HepG2 (cell line): ENCODE measurements at regions not wholly inside any gene's neighbourhood (a gene's known extent, or its start where the extent isn't known, plus 50 kb on each side); places are given as distances from the start of the nearest gene placed in this dataset.

ENCODE experiments used
- NBN ChIP-seq: fragments of 450-650 bp; conservative IDR thresholded peaks from 2 replicates; pipeline ENCODE4 v1.6.1; 2017
- PCBP2 ChIP-seq: fragments of 200-400 bp; formaldehyde crosslinking; optimal IDR thresholded peaks from 2 replicates; pipeline ENCODE3; 2018; ENCODE audit warnings: low read length, low read depth; ENCODE audit not compliant: poor library complexity, severe bottlenecking
- TAF15 ChIP-seq: fragments of 200-400 bp; formaldehyde crosslinking; IDR thresholded peaks from one replicate; pipeline ENCODE4 v1.6.1; 2018; ENCODE audit warnings: mild to moderate bottlenecking, low read depth, low read length; ENCODE audit not compliant: poor library complexity, severe bottlenecking
- ZNF776 ChIP-seq: sonication (generic); formaldehyde crosslinking; IDR thresholded peaks from 2 replicates; pipeline ENCODE4 v1.4.0; 2020; ENCODE audit warnings: mild to moderate bottlenecking, missing genetic modification reagents
- TF ChIP-seq, protein P1 (sequence below), 2 experiments: sonication (generic) in 1 of 2; formaldehyde crosslinking in 1 of 2; IDR thresholded peaks; 2 replicates each; pipeline versions ENCODE4 v1.4.0 to v1.6.1; 2018 to 2020; ENCODE audit warnings: missing genetic modification reagents in 2 of 2, borderline replicate concordance in 1 of 2, low read depth in 1 of 2, mild to moderate bottlenecking in 1 of 2, missing biosample characterization in 1 of 2
- TF ChIP-seq, protein P2 (sequence below): sonication (generic); formaldehyde crosslinking; IDR thresholded peaks from 2 replicates; pipeline ENCODE4 v1.5.0; 2020; ENCODE audit warnings: mild to moderate bottlenecking, missing genetic modification reagents, moderate library complexity
- TF ChIP-seq, protein P3 (sequence below), 2 experiments: IDR thresholded peaks; 2 replicates each; pipeline ENCODE4 v1.6.1; 2011 to 2012; ENCODE audit warnings: low read length in 2 of 2, borderline replicate concordance in 1 of 2, low read depth in 1 of 2, mild to moderate bottlenecking in 1 of 2, moderate library complexity in 1 of 2

DNA sequence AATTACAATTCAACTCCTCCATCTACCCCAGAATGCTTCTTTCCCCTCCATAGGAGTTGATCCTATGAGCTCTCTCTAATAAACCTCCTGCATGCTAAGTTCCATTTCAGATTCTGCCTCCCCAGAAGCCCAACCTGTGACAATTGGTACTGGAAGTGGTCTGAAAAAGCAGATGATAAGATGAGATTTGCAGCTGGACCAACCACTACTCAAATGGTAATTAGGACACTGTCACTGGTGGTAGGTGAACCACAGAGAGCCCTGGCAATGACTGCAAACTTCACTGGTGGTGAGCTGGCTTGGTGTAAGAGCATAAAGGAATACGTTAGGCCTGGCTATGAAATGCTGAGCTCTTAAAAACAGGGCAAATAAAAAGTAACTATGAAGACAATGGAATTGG is 112.6 kb downstream of the ESM1 start:
- TF ChIP-seq, protein P1, sequence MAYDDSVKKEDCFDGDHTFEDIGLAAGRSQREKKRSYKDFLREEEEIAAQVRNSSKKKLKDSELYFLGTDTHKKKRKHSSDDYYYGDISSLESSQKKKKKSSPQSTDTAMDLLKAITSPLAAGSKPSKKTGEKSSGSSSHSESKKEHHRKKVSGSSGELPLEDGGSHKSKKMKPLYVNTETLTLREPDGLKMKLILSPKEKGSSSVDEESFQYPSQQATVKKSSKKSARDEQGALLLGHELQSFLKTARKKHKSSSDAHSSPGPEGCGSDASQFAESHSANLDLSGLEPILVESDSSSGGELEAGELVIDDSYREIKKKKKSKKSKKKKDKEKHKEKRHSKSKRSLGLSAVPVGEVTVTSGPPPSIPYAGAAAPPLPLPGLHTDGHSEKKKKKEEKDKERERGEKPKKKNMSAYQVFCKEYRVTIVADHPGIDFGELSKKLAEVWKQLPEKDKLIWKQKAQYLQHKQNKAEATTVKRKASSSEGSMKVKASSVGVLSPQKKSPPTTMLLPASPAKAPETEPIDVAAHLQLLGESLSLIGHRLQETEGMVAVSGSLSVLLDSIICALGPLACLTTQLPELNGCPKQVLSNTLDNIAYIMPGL (CRISPR knock-in tag; IDR thresholded peaks at IDR 0.05; ENCODE audit: borderline replicate concordance in 1 of 2, low read depth in 1 of 2), result no peak
- TF ChIP-seq, protein P2, sequence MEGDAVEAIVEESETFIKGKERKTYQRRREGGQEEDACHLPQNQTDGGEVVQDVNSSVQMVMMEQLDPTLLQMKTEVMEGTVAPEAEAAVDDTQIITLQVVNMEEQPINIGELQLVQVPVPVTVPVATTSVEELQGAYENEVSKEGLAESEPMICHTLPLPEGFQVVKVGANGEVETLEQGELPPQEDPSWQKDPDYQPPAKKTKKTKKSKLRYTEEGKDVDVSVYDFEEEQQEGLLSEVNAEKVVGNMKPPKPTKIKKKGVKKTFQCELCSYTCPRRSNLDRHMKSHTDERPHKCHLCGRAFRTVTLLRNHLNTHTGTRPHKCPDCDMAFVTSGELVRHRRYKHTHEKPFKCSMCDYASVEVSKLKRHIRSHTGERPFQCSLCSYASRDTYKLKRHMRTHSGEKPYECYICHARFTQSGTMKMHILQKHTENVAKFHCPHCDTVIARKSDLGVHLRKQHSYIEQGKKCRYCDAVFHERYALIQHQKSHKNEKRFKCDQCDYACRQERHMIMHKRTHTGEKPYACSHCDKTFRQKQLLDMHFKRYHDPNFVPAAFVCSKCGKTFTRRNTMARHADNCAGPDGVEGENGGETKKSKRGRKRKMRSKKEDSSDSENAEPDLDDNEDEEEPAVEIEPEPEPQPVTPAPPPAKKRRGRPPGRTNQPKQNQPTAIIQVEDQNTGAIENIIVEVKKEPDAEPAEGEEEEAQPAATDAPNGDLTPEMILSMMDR (CRISPR knock-in tag), result no peak
- TF ChIP-seq ZNF776 (CRISPR knock-in tag) (no peak), PCBP2 (no peak), NBN (no peak), TAF15 (no peak)
- TF ChIP-seq, protein P3, sequence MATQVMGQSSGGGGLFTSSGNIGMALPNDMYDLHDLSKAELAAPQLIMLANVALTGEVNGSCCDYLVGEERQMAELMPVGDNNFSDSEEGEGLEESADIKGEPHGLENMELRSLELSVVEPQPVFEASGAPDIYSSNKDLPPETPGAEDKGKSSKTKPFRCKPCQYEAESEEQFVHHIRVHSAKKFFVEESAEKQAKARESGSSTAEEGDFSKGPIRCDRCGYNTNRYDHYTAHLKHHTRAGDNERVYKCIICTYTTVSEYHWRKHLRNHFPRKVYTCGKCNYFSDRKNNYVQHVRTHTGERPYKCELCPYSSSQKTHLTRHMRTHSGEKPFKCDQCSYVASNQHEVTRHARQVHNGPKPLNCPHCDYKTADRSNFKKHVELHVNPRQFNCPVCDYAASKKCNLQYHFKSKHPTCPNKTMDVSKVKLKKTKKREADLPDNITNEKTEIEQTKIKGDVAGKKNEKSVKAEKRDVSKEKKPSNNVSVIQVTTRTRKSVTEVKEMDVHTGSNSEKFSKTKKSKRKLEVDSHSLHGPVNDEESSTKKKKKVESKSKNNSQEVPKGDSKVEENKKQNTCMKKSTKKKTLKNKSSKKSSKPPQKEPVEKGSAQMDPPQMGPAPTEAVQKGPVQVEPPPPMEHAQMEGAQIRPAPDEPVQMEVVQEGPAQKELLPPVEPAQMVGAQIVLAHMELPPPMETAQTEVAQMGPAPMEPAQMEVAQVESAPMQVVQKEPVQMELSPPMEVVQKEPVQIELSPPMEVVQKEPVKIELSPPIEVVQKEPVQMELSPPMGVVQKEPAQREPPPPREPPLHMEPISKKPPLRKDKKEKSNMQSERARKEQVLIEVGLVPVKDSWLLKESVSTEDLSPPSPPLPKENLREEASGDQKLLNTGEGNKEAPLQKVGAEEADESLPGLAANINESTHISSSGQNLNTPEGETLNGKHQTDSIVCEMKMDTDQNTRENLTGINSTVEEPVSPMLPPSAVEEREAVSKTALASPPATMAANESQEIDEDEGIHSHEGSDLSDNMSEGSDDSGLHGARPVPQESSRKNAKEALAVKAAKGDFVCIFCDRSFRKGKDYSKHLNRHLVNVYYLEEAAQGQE (IDR thresholded peaks at IDR 0.05; ENCODE audit: borderline replicate concordance in 1 of 2, low read depth in 1 of 2, low read length in 2 of 2), result no peak
